Rectal smooth muscle tissue (tissue), 1 donor: ENCODE measurements at regions not wholly inside any gene's neighbourhood (a gene's known extent, or its start where the extent isn't known, plus 50 kb on each side); places are given as distances from the start of the nearest gene placed in this dataset.

Experiments used
- H3K27ac ChIP-seq: one replicate; pipeline ENCODE4 v1.7.0; 2013; ENCODE audit warnings: low read depth, low read length, inconsistent platforms
- H3K27me3 ChIP-seq: one replicate; pipeline ENCODE4 v1.7.0; 2013; ENCODE audit warnings: low read length; ENCODE audit not compliant: control insufficient read depth, insufficient read depth
- H3K36me3 ChIP-seq: one replicate; pipeline ENCODE4 v1.7.0; 2013; ENCODE audit warnings: low read length; ENCODE audit not compliant: control insufficient read depth, insufficient read depth
- H3K4me1 ChIP-seq: one replicate; pipeline ENCODE4 v1.7.0; 2013; ENCODE audit warnings: low read length; ENCODE audit not compliant: control insufficient read depth, insufficient read depth
- H3K4me3 ChIP-seq: one replicate; pipeline ENCODE4 v1.7.0; 2013; ENCODE audit warnings: low read length
- H3K9ac ChIP-seq: one replicate; pipeline ENCODE4 v1.7.0; 2013; ENCODE audit warnings: low read length

DNA sequence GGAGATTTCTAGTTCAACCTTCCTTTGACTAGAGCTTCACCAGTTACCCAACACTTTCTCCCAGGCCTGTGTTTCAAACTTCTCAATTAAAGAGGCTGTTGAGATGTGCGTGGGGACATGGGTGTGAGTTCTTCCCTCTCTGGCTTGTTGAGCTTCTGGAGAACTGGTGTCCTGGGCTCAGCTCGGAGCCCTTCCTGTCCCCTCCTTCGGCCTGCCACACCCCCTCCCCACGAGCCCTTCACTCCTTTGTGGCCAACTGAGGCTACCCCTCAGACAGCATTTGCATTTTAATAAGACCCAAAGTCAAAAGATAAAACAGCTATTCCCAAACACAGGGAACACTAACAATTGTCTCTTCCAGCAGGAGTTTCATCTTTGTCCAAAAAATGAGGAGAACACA, 123.3 kb upstream of the MLN start:
- Histone ChIP-seq H3K9ac (no peak overlapping the region), H3K36me3 (no peaks in the 10 kb centered on the region), H3K27me3 (no peaks in the 10 kb centered on the region), H3K4me3 (no peak overlapping the region), H3K4me1 (no peaks in the 10 kb centered on the region), H3K27ac (no peak overlapping the region)

DNA sequence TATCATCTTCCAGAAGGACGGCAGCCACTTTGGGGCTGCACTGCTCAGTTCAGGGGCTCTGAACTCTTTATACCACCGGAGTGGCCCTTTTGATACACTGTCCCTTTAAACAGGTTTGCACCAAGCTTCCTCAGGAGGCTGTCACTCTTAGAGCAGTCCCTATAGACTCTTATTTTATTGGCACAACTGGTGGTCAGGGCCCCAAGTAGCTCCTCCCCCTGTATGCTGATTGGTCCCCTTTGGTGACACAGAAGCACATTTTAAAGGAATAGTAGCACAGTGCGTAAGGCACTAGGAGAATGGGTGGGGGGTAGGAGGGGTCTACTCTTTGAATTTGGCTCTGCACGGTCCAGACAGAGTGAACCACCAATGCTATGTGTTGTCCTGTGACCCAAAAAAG, 122.6 kb upstream of the MLN start:
- Histone ChIP-seq H3K4me3 (no peak overlapping the region), H3K4me1 (no peaks in the 10 kb centered on the region), H3K27ac (no peak overlapping the region), H3K9ac (no peak overlapping the region), H3K27me3 (no peaks in the 10 kb centered on the region), H3K36me3 (no peaks in the 10 kb centered on the region)

DNA sequence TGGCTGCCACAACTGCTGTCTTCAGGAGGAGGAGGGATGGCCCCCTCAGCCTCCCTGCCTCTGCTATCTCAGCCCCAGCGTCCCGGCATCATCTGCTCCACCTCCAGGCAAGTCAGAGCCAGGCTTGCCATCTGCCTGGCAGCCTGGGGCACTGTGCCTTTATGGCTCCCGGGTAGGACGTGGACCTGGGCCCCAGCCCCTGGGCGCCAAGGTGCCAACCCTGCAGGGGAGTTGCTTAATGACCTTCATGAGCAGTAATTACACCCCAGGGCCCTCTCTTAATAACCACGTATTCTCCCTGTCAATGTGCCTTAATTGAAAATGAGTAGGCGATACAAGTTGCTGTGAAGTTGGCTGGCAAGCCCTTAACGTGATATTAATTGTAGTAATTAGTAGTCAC, 122.1 kb upstream of the MLN start:
- no peaks in the 10 kb centered on the region for H3K4me1 ChIP-seq
- H3K9ac ChIP-seq, result no peak overlapping the region
- H3K4me3 ChIP-seq, result no peak overlapping the region
- H3K36me3 ChIP-seq, result no peaks in the 10 kb centered on the region
- H3K27me3 ChIP-seq, result no peaks in the 10 kb centered on the region
- H3K27ac ChIP-seq, result no peak overlapping the region

DNA sequence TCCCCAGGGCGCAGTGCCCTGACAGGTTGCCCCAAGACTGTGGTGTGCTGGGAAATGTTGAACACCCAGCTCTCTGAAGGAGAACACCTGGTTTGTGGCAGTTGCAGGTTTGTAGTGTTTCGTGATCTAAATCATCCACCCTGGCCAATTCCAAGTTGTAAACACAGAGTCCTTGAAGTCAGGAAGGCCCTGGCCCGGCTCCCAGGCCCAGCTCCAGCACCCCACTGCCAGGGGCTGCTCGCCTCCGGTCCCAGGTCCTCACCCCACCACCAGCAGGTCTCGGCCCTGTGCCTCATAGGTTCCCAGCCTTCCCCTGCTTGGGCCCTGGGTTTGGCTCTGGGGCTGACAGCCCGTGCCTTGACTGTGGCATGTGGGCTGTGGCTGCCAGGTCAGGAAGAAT, 121.4 kb upstream of the MLN start:
- Histone ChIP-seq H3K4me1 (no peaks in the 10 kb centered on the region), H3K27me3 (no peaks in the 10 kb centered on the region), H3K4me3 (no peak overlapping the region), H3K9ac (no peak overlapping the region), H3K36me3 (no peaks in the 10 kb centered on the region), H3K27ac (no peak overlapping the region)

DNA sequence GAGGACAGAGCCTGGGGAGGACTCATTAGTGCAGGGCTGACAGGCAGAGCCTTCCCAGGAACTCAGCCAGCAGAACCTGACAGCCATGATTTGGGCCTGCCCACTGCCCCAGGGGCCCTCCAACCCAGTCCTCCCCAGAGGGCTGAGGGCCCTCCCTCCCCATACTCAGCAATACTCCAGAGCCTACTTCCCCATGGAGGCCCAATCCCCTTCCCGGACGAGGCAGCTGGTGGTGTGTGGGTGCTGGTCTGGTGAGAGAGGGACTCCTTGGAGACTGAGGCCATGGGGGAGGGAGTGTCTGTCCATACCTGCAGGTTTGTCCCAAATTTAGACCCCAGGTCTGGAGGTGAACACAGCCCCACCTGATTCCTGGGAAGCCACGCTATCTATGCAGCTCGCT, 120.9 kb upstream of the MLN start:
- no peaks in the 10 kb centered on the region for H3K27me3 ChIP-seq
- H3K27ac ChIP-seq, result no peak overlapping the region

DNA sequence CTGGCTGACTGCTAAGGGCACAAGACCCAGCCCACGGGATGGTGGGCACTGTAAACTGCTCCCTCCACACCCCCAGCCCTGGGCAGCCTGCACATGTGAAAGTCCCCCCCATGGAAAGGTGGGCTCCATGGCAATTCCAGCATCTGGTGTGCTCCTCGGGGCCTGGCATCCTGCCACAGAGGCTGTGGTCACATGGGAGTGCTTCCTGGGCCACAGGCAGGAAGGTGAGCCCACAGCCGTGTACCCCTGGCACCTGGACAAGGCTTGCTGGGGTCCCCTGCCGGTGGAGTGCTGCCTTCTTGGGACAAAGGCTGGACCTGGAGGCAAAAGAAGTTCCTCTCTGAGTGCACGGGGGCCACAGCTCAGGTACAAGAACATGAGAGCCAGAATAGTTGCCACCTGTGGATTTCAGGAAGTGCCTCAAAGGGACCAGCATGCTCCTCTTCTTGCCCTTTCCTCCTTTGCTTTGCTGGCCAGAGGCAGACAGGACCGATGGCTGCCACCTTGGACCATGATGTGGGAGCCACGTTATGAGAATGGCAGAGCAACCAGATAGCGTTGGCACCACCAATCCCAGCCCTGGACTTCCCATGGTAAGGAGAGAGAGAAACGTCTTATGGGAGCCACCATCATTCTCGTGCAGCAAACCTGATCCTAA, 120.2 kb upstream of the MLN start:
- Histone ChIP-seq H3K36me3 (no peaks in the 10 kb centered on the region), H3K27me3 (no peaks in the 10 kb centered on the region), H3K27ac (no peak overlapping the region), H3K4me3 (no peak overlapping the region), H3K9ac (no peak overlapping the region), H3K4me1 (no peaks in the 10 kb centered on the region)

More for the DNA sequence above, 120.9 kb upstream of the MLN start:
- Histone ChIP-seq H3K9ac (no peak overlapping the region), H3K4me1 (no peaks in the 10 kb centered on the region), H3K4me3 (no peak overlapping the region), H3K36me3 (no peaks in the 10 kb centered on the region)

DNA sequence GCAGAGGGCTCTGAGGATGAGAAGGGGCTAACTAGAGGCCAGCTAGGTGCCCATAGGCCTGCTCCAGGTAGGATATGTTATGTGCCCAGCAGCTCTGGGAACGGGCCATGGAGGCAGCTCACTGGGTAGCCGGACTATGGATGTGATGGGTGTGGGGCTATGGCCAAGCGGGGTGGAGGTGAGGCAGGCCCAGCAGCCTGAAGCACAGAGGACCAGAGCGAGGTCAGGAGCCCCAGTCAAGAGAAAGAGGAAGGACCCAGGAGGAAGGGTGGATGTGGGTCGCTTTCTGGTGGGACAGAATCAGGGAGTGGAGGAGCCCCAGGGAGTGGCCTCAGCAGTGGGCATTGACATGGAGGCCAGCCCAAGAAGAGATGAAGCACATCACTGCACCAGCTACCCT, 117.9 kb upstream of the MLN start:
- no peaks in the 10 kb centered on the region for H3K36me3 ChIP-seq
- H3K4me1 ChIP-seq, result no peaks in the 10 kb centered on the region
- H3K27ac ChIP-seq, result no peak overlapping the region
- H3K27me3 ChIP-seq, result no peaks in the 10 kb centered on the region
- H3K4me3 ChIP-seq, result no peak overlapping the region
- no peak overlapping the region for H3K9ac ChIP-seq

DNA sequence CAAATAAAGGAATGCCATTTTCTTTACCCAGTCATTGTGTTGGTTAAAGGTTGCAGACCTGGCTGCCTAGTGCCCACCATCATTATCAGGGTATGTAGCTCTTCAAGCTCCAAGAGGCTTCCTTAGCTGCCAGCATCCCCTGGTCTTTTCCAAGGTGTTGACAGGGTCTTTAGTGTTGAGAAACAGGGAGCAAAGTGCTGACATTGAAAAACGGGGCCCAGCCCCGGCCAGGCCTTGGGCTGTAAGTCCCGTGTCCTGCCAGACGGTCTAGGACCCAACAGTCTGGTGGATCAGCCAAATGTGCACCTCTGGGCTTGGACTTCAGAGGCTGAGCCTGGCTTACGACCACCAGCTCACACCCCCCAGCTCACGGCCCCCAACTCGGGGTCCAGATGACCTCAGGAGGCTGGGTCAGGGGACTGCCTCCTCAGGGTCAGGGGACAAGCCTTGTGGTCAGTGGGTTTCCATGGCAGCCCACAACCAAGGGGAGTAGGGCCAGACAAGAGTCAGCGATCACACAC, 114.4 kb upstream of the MLN start:
- no peaks in the 10 kb centered on the region for H3K4me1 ChIP-seq

DNA sequence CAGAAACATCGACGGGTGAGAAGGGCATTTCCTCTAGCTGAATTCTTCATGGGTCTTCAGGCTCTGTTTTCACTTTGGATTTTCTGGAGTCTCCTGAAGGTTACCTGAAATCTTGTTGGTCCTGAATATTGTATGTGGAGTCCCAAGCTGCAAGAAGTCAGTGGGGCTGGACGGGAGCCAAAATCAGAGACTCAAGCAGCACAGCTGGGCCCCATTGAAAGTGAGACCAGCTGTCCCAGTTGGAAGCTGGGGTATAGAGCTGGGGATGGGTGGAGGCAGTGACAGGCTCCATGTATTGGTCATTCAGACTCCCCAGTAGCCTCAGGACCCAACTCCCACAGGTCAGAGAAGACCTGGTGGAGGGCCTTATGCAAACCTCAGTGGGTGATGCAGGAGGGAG, 111.3 kb upstream of the MLN start:
- Histone ChIP-seq H3K4me3 (no peak overlapping the region), H3K27me3 (no peaks in the 10 kb centered on the region), H3K27ac (no peak overlapping the region), H3K36me3 (no peaks in the 10 kb centered on the region), H3K9ac (no peak overlapping the region), H3K4me1 (peaks cover 12% of the 10 kb centered on the region)

More for the DNA sequence above, 114.4 kb upstream of the MLN start:
- no peak overlapping the region for H3K9ac ChIP-seq
- no peak overlapping the region for H3K4me3 ChIP-seq
- H3K27me3 ChIP-seq, result no peaks in the 10 kb centered on the region
- no peaks in the 10 kb centered on the region for H3K36me3 ChIP-seq
- H3K27ac ChIP-seq, result no peak overlapping the region

DNA sequence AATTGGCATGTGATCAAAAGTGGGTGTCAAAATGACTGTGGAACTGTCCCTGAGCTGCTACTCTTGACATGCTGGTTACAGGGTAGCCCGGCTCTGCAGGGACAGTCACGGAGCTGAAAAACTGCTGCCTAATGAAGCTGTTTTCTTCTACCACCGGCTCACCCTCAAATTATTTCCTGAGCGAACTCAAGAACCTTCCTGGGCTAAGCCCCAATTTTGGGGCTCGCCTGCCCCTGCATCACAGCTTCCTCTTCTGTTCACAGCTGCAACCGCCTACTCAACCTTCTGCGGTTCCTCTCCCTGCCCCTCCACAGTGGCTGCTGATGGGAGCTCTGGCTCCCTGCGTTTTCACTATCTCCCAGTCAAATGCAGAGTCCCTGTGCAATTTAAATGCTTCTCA, 110.8 kb upstream of the MLN start:
- Histone ChIP-seq H3K27ac (no peak overlapping the region), H3K27me3 (no peaks in the 10 kb centered on the region), H3K36me3 (no peaks in the 10 kb centered on the region), H3K4me3 (no peak overlapping the region), H3K4me1 (peaks cover 12% of the 10 kb centered on the region), H3K9ac (no peak overlapping the region)

DNA sequence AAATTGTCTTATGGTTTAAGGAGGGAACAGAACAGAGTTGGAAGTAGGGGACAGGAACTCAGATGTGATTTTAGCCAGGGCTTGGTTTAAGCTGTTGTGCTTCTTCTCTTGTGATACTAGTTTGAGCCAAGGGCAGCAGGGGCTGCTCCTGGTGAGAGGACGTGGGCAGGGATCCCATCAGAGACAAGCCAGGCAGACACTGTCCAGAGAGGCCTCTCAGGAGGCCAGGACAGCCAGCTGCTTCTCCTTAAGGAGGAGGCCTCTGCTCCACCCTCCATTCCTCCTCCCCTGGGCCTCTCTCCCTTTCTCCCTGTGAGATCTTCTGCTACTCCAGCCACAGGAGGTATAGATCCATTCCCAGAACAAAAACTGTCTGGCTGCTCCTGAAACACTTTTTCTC, 108.4 kb upstream of the MLN start:
- Histone ChIP-seq H3K9ac (no peak overlapping the region), H3K27me3 (no peaks in the 10 kb centered on the region), H3K36me3 (no peaks in the 10 kb centered on the region), H3K4me1 (peaks cover 12% of the 10 kb centered on the region), H3K27ac (no peak overlapping the region), H3K4me3 (no peak overlapping the region)

DNA sequence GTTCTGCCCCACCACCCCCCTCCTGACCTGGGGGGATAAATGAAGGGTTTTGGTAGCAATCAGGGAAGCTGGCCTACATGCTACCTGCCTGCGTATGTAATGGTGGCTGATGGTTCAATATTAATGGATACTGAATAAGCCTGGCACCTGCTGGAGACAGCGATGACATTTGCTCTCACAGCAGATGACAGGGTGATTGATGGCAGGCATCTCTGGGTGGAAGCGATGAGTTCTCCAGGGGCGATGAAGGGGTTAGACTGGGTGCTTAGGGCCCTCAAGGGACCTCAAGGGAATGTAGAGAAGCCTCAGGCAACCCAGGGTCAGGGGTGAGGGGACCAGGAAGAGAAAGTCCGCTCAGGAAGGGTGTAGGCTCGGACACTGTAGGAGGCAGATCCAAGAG, 107.7 kb upstream of the MLN start:
- H3K27ac ChIP-seq, result no peak overlapping the region

DNA sequence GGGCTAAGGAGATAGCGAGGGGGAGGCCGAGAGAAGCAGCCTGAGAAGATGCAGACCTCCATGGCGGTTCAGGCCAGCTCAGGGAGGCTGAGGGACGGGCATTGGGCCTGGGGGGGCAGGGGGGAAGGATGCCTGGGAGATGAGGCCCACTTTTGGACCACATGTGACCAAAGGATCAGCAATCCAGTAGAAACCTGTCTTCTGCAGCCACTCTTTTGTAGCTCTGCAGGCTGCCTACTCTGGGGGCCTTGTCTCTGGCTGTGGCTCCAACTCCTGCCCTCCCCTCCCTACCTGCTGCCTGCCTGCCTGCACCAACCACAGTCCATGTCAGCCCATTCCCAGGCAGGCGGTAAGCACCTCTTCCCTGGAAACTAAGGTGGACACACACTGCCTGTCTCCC, 106.8 kb upstream of the MLN start:
- H3K27ac ChIP-seq, result no peak overlapping the region
- H3K4me3 ChIP-seq, result no peak overlapping the region
- no peak overlapping the region for H3K9ac ChIP-seq
- peaks cover 12% of the 10 kb centered on the region for H3K4me1 ChIP-seq
- H3K36me3 ChIP-seq, result no peaks in the 10 kb centered on the region
- H3K27me3 ChIP-seq, result no peaks in the 10 kb centered on the region

More for the DNA sequence above, 107.7 kb upstream of the MLN start:
- Histone ChIP-seq H3K9ac (no peak overlapping the region), H3K36me3 (no peaks in the 10 kb centered on the region), H3K27me3 (no peaks in the 10 kb centered on the region), H3K4me3 (no peak overlapping the region), H3K4me1 (peaks cover 12% of the 10 kb centered on the region)
